DMS153 treated with DMSO at 0.1 percent for 48 hours (cell line): ENCODE measurements at regions not wholly inside any gene's neighbourhood (a gene's known extent, or its start where the extent isn't known, plus 50 kb on each side); places are given as distances from the start of the nearest gene placed in this dataset.
"Not testable (repeated sequence)": the region's sequence is repeated elsewhere in the genome, so short reads cannot be mapped to it uniquely, and the experiment has no call there.

Experiments
- DNase-seq: peaks from one replicate; lab custom pipeline; 2025; ENCODE audit not compliant: unreplicated experiment; lab: John Stamatoyannopoulos, UW

DNA sequence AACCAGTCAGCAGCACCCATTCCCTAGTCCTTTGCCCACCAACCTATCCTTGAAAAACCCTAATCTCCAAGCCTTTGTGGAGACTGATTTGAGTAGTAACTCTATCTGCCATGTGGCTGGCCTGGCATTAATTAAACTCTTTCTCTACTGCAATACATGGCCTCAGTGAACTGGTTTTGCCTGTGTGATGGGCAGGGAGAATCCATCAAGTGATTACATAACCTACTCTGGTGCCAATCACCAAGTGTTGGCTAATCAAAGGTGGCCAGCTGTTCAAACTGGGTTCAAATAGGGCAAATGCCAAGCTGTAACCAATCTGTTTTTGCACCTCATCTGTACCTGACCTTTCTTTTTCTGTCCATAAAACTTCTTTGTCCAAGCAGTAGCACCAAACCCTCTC is 139.8 kb upstream of the XPO1 start:
- DNase-seq: no peak

GRCh38 chr2:61677306-61677705 is 139.2 kb upstream of the XPO1 start:
- no peak for DNase-seq

DNA sequence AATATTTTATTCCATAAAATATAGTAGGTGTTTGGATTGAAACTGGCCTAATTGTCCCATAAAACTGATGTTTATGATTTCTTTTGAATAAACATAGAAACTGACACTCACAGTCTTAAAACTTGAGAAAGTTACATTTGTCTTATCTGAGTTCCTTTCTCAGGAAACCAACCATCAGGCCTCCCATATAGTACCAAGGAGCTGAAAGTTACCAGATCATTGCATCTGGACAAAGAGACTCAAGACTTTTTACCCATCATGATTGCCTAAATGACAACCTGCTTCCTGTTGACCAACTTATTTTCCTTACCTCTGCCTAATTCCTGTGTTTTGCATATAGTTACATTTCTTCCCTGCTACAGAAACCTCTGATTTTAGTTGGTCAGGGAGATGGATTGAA is 137.0 kb upstream of the XPO1 start:
- no peak for DNase-seq

GRCh38 chr2:61671561-61672315 is 133.6 kb upstream of the XPO1 start:
- no peak for DNase-seq

DNA sequence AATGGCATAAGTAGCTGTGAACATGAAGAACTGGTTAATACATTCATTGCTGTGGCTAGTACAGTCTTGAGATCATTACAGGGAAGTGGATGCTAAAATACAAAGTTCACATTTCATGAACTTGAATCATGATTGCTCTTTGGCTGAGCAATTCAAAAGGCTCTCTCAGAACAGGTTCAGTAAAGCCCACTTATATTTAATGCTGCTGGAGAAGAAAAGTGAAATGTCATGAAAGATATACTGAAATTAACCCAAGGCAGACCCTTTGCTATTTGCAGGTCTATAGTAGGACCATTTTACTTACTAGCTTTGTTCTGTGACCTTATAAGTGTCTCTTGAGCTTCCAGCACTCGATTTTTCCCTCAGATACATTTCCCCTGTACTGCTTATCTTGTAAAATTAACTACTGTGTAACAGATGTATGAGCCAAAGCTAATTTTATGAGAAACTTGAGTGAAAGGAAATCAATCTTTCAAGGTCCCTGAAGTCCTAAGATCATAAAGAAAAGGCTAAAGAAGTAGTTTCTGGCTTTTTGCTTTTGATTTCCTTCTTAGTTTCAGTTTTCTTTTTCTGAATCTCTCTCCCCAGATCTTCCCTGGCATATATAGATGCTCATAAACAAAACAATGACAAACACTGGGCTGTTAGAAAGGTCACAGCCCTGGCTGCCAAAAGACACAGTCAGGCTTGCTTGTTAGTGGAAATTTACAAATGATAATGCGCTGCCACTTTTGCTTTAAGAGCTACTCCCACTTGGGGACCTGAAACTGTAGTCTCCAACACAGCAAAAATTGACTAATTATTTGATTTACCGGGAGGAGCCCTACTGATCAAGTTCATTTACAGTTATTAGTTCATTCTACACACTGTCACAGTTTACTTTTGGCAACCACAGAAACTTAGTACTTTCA is 132.7 kb upstream of the XPO1 start:
- DNase-seq: no peak

GRCh38 chr2:61664190-61664589 is 126.0 kb upstream of the XPO1 start:
- DNase-seq: no peak

- DNase-seq: no peak
Measured at GRCh38 chr2:61662990-61663389, 124.8 kb upstream of the XPO1 start.

DNA sequence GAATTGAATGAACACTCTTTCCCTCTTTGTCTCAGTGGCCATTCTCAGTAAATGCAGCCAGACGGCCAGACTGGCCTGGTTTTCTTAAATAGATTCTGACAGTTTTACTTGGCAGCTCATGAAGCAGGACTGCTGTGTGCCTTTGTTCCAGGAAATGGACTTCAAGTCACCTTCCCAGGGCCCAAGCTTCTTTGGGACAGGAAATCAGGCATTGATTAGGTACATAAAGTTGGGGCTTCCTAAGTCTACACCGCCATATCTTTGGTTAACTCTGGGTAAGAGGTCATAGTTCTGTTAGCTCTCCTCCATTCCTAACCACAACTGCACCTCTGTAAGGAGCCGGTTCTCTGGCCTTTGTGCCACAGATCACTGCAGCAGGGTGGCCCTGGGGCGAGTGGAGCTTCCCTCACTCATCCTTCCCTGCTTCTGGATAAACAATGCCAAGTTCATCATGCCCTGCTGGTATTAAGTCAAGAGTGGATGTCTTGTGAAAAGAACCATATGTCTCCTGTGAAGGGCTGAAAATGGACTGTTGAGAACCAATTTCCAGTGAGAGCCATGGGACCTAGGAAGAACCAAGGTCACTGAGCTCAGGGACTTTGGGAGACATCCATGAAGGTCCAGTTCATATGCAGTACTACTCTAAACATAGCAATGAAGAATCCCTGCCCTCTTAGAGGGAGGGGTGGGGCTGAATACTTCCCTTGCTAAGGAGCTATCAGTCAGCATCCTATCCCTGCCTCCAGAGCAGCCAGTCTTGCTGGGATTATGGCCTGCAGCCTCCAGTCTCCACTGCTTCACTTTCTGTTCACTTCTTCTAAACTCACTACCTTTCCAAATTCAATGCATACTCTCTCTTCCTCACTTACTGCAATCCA is 122.6 kb upstream of the XPO1 start:
- DNase-seq: no peak

DNA sequence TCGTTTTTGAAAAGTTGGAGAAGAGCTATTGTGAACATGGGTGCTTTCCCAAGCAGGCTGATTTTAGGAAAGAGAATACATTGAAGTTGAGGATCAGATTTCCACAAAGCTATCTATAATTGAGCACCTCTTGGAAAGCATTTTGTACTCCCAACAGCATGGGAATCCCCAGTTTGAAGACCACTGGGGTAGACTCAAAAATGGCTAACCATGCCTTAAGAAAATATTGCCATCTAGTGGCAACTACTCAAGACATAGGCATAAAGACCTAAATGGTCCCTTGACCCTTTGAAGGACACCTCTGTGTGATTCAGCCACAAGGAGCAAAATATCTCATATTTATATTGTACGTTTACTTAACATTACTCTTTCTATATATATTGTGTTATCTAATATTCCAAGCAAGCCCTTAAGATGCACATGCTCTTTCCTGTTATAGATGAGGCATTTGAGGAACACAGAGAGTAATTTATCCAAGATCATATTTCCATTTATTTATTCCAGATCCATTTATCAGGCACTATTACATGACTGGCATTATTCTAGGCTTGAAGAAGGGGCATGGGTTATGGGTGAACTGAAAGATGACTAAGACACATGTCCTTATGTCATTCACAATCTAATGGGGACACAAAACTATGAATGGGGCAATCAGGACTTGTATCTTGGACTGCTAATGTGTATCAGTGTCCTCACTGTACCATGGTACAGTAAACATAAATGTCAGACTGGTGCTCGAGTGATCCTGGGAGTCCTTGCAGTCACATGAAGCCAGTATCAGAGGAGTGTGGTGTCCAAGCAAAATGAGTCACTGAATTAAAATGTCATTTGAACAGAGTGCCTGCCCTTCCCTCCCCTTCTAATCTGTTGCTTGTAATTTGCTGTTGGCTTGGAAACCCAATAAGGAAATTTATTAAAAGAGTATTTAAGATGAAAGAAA is 121.0 kb upstream of the XPO1 start:
- DNase-seq: no peak

GRCh38 chr2:61649946-61650345 is 111.8 kb upstream of the XPO1 start:
- not testable (repeated sequence) for DNase-seq

DNA sequence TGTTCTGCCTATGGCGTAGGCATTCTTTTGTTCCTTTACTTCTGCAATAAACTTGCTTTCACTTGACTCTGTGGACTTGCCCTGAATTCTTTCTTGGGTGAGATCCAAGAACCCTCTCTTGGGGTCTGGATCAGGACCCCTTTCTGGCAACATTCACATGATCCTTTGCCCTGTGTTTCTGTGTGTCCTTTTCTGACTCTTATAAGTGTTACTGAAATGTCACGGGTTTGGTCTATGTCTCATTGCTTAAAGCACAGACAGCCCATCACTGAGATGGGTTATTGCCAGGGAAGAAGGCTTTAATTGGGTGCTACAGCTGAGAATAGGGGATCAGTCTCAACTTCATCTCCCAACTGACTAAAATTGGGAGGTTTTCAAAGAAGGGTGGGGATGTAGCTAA is 110.9 kb upstream of the XPO1 start:
- no peak for DNase-seq

DNA sequence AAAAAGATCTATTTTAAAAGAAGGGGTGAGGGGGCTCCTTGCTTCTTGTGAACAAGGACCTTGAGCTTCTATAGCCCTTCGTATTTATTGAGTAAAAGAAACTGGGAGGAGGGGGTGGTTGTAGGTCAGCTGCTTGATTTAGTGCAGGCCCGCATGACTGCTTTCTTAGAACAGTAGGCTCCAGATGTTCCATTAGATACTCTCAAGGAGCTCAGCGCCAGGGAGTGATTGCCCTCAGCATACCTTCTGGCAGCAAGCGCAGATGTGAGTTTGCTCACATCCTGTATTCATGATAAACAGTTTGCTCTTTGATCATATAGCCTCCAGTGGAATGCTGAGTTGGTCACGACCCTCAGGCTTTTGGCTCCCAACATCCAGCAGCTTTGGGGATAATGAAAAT is 108.9 kb upstream of the XPO1 start:
- no peak for DNase-seq

- DNase-seq: no peak
Measured at GRCh38 chr2:61645911-61646310, 107.8 kb upstream of the XPO1 start.

GRCh38 chr2:61643153-61643552 is 105.0 kb upstream of the XPO1 start:
- DNase-seq: not testable (repeated sequence)

- no peak for DNase-seq
Measured at GRCh38 chr2:61640406-61640805, 102.2 kb upstream of the XPO1 start.

GRCh38 chr2:61639721-61640120 is 101.6 kb upstream of the XPO1 start:
- DNase-seq: no peak

DNA sequence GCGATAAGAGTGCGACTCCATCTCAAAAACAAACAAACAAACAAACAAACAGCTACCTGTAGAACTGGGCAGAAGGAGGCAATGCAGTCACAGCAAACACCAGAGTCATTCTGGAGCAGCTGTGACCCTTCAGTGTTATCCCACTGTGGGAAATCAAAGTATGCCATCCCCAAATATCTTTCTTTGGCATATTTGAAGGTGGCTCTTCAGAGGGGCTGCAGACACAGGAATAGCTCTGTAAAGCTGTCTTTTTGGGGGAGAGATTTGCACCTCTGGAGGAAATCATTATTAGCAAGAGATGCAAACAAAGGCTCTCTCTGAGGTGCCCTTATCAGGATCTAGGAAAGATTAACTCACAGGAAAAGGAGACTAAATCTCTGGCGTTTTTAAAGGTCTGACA is 98.5 kb upstream of the XPO1 start:
- no peak for DNase-seq

GRCh38 chr2:61634512-61634911 is 96.4 kb upstream of the XPO1 start:
- DNase-seq: no peak

GRCh38 chr2:61633250-61633649 is 95.1 kb upstream of the XPO1 start:
- no peak for DNase-seq
